ENCODE measurements at regions not wholly inside any gene's neighbourhood (a gene's known extent, or its start where the extent isn't known, plus 50 kb on each side); places are given as distances from the start of the nearest gene placed in this dataset.
"Not testable (repeated sequence)": the region's sequence is repeated elsewhere in the genome, so short reads cannot be mapped to it uniquely, and the experiment has no call there.

GRCh38 chr2:44055664-44056063 is 59.9 kb upstream of the LRPPRC start:
- H3K9me3 Mint-ChIP-seq, result no peaks in the 10 kb centered on the region
- no peak for DNase-seq (ENCODE audit: low read depth, low spot score)
- no peak overlapping the region for H3K4me3 Mint-ChIP-seq
- H3K4me1 Mint-ChIP-seq, result peaks cover 16% of the 10 kb centered on the region
- H3K27ac Mint-ChIP-seq (ENCODE audit: unreplicated experiment), result no peak overlapping the region
- H3K27me3 Mint-ChIP-seq (ENCODE audit: low read depth), result no peaks in the 10 kb centered on the region
- no peaks in the 10 kb centered on the region for H3K36me3 Mint-ChIP-seq (ENCODE audit: low read depth)
- TF ChIP-seq CTCF (conservative IDR thresholded peaks at IDR 0.05), result no peak

- TF ChIP-seq CTCF (conservative IDR thresholded peaks at IDR 0.05), result no peak
- no peak for DNase-seq (ENCODE audit: low read depth, low spot score)
- peaks cover 10% of the 10 kb centered on the region for H3K4me1 Mint-ChIP-seq
Measured at GRCh38 chr2:44056947-44057346, 61.2 kb upstream of the LRPPRC start.

GRCh38 chr2:44060286-44060685 is 64.5 kb upstream of the LRPPRC start:
- not testable (repeated sequence) for H3K27ac Mint-ChIP-seq (ENCODE audit: unreplicated experiment); DNase-seq (ENCODE audit: low read depth, low spot score); H3K27me3 Mint-ChIP-seq (ENCODE audit: low read depth); H3K36me3 Mint-ChIP-seq (ENCODE audit: low read depth); H3K4me1 Mint-ChIP-seq; H3K4me3 Mint-ChIP-seq
- peaks cover 14% of the 10 kb centered on the region for H3K9me3 Mint-ChIP-seq

More at GRCh38 chr2:44056947-44057346, 61.2 kb upstream of the LRPPRC start:
- H3K27ac Mint-ChIP-seq (ENCODE audit: unreplicated experiment), result no peak overlapping the region
- no peak overlapping the region for H3K4me3 Mint-ChIP-seq
- no peaks in the 10 kb centered on the region for H3K36me3 Mint-ChIP-seq (ENCODE audit: low read depth)
- H3K9me3 Mint-ChIP-seq, result peaks cover 4% of the 10 kb centered on the region
- no peaks in the 10 kb centered on the region for H3K27me3 Mint-ChIP-seq (ENCODE audit: low read depth)

- TF ChIP-seq CTCF (conservative IDR thresholded peaks at IDR 0.05), result no peak
- H3K27me3 Mint-ChIP-seq (ENCODE audit: low read depth), result no peaks in the 10 kb centered on the region
- peaks cover 4% of the 10 kb centered on the region for H3K4me1 Mint-ChIP-seq
- DNase-seq (ENCODE audit: low read depth, low spot score), result no peak
- peaks cover 18% of the 10 kb centered on the region for H3K9me3 Mint-ChIP-seq
- H3K27ac Mint-ChIP-seq (ENCODE audit: unreplicated experiment), result no peak overlapping the region
- H3K36me3 Mint-ChIP-seq (ENCODE audit: low read depth), result no peaks in the 10 kb centered on the region
- H3K4me3 Mint-ChIP-seq, result no peak overlapping the region
Measured at GRCh38 chr2:44060990-44061389, 65.2 kb upstream of the LRPPRC start.

GRCh38 chr2:44061469-44061868 is 65.7 kb upstream of the LRPPRC start:
- no peaks in the 10 kb centered on the region for H3K36me3 Mint-ChIP-seq (ENCODE audit: low read depth)
- H3K27me3 Mint-ChIP-seq (ENCODE audit: low read depth), result no peaks in the 10 kb centered on the region
- TF ChIP-seq CTCF (conservative IDR thresholded peaks at IDR 0.05), result no peak
- no peak overlapping the region for H3K4me3 Mint-ChIP-seq
- H3K9me3 Mint-ChIP-seq, result peaks cover 18% of the 10 kb centered on the region
- no peak for DNase-seq (ENCODE audit: low read depth, low spot score)
- no peak overlapping the region for H3K27ac Mint-ChIP-seq (ENCODE audit: unreplicated experiment)
- H3K4me1 Mint-ChIP-seq, result peaks cover 4% of the 10 kb centered on the region

GRCh38 chr2:44061876-44062275 is 66.1 kb upstream of the LRPPRC start:
- no peak for TF ChIP-seq CTCF (conservative IDR thresholded peaks at IDR 0.05)
- Mint-ChIP-seq H3K4me1 (peaks cover 4% of the 10 kb centered on the region), H3K9me3 (peaks cover 18% of the 10 kb centered on the region), H3K36me3 (ENCODE audit: low read depth) (no peaks in the 10 kb centered on the region), H3K4me3 (no peak overlapping the region), H3K27me3 (ENCODE audit: low read depth) (no peaks in the 10 kb centered on the region), H3K27ac (ENCODE audit: unreplicated experiment) (no peak overlapping the region)
- DNase-seq (ENCODE audit: low read depth, low spot score), result no peak

Measured in neural crest cell (in vitro differentiated cells).